GM18870 (cell line): ENCODE measurements at regions not wholly inside any gene's neighbourhood (a gene's known extent, or its start where the extent isn't known, plus 50 kb on each side); places are given as distances from the start of the nearest gene placed in this dataset.

Experiments
- ATAC-seq: cut with Tn5 transposase; IDR thresholded peaks from one replicate; pipeline ENCODE4 v1.9.1; 2021; ENCODE audit warnings: moderate library complexity; ENCODE audit not compliant: unreplicated experiment

DNA sequence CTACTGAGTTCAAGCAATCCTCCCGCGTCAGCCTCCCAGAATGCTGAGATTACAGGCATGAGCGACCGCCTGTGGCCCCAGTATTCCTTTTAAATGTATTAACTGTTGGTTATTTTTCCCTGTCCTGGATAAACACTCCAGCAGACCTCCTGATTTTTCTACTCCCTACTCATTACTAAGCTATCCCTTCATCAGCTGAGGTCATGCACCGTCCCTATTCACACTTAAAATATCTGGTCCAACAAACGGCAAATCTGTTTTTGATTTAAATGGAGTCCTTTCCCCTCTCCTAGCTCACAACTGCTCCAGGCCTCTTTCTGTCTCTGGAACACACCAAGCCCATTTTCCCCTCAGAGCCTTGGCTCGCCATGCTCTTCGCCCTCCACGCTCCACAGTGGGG, 1003.3 kb upstream of the TMEM132C start:
- ATAC-seq, result no peak

DNA sequence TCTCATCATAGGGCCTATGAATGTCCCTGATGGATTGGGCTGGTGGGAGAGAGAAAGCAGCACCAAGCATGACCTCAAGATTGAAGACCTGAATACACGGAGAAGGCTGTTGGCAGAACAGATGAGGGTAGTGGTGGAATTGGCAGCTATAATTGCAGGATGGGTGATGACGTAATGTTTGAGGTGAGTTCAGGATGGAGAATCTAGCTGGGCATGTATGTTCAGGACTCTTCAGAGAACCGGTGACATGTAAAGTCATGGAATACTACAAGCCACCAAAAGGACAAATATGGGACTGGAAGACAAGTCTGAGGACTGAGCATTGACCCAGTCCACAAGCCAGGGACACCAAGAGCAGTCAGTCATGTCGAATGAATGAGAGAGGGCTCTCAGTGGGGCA, 999.8 kb upstream of the TMEM132C start:
- no peak for ATAC-seq

DNA sequence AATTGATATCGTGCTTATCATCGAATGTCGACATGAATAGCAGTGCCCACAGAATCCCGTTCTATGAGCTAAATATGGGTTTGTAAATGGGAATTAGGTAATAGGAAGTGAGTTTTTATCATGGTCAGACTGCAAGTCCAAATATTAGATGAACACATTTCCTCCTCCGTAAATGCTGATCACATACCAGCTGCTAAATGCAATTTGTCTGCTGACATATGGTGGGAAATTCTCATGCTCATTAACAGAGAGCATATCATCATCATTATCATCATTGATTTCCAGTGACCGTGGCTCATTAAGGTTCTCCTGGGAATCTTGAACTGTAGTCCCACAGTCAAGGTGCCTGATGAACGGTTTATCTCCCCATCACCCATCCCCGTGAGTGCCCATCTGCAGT, 998.8 kb upstream of the TMEM132C start:
- ATAC-seq, result no peak

DNA sequence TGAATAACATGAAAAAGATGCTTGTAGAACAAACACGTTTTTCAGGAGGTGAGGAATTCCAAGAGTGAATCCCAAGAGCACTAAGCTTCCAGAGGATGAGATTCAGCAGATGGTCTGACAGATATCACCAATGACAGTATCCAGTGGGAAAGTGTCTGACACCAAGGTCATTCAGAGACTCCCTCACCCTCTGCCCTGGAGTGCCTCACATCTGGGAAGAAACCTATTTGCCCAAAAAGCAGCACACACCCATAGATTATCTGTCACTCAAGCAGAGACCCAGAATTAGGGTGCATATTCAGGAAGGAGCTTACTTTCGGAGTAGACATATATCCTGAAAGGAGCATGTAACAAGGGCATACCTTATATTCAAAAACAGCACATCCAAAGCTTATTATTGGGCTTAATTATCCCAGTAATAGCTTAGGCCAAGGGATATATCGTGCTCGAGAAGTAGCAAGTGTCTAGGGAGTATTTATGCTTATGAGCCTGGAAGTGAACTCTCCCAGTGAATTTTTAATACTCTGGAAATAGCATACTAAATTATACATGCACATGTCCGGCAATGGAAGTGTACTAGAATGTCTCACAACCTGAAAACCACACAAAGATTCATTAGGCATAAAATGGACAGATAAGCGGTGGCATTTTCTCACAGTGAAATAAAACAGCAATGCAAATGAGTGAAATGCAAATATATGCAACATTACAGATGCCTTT, 998.1 kb upstream of the TMEM132C start:
- no peak for ATAC-seq

DNA sequence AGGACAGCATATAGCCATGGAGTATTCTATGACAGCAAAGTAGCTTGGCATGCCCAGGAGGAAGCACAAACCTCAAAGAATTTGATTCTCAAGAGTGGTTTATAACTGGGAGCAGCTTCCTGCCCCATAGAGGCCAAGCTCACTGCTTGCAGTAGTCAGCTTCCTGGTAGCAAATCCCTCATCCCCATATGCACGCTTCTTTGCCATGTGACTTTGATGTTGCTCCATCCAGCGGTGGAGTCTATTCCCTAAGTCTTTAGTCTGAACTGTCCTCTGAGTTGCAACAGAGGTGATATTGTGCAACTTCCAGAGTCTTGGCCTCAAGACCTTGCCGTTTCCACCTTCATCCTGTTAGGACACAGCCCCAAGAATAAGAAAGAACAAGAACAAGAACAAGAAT, 996.8 kb upstream of the TMEM132C start:
- no peak for ATAC-seq

DNA sequence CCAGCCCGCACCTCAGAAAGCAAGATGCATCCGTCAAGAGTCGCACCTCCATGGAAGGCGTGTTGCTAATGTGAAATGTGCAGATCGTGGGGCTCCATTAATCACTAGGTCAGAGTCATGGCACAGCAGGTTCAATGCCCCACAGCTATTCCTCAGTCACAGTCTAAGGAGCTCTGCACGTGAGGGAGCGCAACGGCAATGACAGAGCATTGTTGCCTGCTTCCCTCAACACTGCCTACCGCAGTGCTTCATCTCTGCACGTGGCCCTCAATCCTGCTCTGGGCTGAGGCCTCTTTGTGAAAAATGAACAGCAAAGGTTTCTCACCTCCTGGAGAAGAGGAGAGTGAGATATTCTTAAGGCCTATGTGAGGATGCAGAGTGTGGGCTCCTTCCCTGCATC, 995.2 kb upstream of the TMEM132C start:
- ATAC-seq, result no peak

DNA sequence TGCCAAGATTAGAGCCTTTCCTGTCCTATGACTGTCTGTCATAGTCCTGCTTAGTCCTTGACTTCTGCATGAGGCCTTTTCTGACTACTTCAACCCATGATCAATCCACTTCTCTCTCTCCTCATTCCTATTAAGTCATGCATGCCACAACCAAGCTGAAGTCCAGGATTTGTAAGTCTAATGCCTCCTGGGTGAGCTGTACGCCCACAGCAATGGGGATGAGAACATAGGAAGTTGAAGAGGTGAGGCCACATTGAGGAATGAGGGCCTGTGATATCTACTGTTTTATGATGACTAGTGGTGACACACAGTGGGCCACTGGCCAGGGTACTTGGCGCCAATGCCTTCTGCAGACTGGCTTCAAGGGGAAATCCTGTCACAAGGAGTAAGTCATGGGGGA, 994.1 kb upstream of the TMEM132C start:
- ATAC-seq, result no peak

DNA sequence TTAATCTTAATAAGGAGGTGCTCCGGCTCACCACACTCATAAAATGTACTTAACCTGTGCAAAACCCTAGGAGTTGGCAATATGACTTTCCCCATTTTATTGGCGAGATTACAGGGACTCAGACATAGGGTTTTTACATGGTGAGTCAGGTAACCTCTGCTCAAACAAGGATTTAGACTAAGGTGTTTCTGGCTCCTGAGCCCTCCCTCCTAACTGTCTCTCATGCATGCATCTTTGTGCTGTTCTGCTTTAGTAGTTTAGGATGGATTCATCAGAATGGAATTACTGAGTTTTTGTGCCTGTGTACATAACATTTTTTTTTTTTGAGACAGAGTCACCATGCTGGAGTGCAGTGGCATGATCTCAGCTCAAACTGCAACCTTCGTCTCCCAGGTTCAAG, 993.3 kb upstream of the TMEM132C start:
- ATAC-seq, result no peak

DNA sequence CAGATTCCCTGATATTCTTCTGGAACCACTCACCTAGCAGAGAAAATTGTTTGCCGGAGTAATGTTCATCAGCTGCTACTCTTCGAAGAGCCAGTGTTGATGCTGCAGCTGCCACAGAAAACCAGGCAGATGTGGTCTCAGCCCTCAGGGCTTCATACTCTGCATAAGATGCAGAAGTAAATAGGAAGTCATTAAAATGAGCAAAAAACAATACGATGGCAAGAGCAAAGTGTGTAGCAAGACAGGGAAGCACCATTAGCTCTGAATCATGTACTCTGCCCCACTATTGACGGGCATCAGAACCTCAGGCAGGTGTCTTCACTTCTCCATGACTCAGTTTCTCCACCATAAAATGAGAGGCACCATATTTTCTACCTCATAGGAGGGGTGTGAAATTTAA, 991.6 kb upstream of the TMEM132C start:
- ATAC-seq, result no peak

DNA sequence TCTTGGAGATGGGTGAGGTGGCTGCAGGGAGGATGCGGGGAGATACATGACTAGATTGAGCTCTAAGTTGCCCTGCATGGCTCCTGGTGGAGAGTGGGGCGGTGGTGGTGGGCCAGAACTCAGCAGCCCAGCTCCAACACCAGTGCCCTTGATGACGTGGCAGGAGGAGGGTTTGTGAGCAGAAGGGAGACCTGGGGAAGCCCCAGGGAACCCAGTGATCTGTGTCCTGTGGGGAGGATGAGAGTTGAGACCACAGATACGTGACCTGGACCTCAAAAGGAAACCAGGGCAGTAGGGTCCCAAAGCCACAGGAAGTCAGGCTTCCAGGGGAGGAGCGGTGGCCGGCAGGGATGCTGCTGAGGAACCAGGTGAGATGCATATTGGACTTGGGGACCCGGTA, 989.1 kb upstream of the TMEM132C start:
- peak; percentile 76 for ATAC-seq

DNA sequence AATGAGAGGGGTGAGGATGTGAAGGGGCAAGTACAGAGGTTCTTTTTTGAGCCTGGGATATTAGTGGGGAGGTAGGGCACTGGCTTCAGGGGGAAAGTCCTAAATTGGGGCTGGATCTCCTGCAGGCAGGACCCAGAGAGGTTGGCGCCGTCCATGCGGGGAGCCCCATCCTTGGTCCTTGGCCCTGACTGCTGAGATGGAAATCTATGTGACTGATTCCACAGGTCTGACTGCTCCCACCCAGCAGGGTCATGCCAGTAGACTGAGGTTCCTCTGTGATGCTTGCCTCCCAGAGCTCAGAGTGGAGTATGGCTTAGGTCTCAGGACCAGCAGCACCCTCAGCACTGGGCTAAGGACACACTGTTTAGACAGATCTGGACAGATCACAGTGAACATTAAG, 988.6 kb upstream of the TMEM132C start:
- ATAC-seq, result peak; percentile 5

DNA sequence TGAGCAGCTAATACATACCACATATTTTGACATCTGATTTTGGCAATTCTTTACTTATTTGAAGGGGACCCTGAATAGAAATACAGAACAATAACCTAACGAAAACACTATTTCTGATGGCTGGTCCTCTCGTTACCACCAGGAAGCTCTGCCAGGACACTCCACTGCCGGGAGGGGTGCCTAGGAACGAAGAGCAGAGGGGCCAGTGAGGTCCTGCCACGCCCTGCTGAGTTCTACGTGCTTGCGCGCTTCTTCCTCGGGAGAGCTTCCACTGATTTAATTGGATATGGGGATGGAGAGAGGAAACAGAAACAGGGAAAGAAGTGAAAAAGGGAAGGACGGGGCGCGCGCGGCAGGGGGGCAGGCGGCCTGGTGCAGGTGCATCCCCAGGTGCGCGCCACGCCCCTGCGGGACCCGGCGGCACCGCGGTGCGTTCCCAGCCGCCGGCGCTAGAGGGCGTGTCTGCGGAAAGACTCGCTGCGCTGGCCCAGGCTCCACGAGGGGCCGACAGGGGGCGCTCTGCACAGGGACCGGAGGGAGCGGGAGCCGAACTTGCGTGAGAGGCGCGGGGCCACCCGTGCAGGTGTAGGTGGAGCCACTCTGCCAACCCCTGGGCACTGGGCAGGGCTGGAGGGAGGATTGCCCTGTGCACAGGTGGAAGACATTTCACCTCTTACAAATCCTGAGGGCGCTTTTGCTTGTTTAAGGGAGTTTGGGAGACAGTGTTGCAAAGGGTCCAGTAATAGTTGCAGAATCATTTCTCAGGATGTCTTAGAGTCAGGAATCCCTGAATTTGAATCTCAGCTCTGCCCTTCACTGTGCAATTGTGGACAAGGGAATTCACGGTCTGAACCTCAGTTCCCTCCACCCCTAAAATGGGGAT, 986.3 kb upstream of the TMEM132C start:
- no peak for ATAC-seq

DNA sequence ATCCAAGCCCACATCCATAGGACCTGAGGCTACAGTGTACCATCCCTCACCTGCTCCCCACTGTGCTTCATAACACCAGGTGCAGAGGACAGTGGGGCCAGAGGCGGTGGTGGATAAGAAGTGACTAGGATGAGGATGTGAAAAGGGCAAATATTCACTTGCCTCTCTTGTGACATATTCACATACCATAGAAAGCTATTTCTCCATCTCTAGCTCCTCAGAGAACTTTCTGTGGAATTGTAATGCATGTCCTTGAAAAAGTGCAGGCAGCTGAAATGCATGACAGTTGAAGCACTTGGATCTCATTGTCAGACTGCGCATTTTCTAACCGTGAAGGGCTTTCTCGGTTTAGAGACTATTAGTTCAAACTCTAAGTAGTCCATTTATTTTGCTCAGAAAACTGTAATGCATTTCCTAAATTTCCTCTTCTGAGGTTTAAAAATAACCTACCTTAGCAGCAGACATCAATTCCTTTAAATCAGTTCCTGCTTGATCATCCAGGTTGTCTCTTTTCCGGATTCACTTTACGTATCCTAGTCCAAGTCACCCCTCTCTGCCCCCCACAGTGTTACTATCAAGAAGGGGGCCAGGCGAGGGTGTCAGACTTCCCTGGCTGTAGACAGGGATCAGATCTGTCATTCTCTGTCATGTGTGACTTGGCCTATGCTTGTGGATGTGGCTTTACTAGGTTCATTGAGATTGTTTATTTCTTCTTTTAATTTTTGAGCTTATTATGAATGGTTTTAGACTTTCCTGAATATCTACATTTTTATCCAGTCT, 984.0 kb upstream of the TMEM132C start:
- no peak for ATAC-seq

DNA sequence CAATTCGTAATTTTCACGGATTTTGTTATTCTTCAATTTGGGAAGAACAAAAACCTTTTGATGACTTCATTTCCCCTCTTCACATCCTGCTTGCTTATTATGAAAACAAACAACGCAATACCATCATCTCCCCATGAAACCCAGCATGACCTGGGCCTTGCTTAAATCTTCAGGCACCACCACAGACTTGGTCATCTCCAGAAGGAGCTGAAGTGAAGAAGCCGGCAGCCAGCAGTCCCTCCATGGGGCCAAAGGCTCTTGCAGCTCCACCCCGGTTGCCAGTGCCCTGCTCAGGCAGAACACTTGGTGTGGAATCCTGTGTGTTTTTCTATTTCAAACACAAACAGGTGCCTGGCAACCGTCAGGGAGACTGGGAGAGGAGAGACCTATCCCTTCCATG, 982.9 kb upstream of the TMEM132C start:
- no peak for ATAC-seq

DNA sequence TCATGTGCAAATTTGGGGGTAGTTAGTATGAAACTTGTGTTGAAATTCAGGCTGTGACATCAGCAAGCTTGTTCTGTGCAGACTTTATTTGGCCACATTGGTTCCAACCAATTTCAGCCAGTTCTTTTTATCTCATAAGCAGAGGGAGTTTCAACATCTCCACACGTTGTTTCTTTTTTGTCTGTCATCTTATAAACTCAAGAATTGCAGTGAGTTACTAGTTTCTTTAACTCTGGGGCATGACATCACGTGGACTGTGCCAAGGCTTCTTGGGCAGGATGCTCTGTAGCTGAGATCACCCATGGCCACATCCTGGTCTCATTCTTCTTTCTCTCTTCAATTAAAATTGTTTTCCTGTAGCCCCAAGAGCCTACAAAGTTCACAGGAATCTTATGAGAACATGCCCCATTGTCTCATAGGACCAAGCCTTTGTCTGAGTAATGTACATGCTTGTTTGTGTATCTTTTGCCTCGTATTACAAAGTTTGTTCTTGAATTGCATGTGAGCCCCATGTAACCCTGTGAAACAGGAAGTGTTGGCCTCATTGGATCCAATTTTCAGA, 982.0 kb upstream of the TMEM132C start:
- ATAC-seq, result no peak

DNA sequence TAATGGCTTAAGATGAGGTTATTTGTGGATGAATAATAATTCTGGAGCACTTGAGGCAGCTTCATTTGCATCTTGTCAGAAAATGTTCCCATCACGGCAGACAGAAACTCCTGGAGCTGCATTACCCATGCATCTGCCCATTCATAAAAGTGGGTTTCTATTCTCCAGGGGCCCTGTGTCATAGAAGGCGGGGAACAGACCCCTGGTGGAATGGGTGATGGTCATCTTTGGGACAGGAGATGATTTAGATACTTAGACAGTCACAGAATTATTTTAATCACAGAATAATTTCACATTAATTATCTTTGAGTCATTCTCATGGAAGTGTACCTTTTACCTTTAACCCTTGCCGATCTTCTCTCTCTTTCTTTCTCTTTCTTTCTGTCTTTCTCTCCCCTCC, 980.7 kb upstream of the TMEM132C start:
- no peak for ATAC-seq

DNA sequence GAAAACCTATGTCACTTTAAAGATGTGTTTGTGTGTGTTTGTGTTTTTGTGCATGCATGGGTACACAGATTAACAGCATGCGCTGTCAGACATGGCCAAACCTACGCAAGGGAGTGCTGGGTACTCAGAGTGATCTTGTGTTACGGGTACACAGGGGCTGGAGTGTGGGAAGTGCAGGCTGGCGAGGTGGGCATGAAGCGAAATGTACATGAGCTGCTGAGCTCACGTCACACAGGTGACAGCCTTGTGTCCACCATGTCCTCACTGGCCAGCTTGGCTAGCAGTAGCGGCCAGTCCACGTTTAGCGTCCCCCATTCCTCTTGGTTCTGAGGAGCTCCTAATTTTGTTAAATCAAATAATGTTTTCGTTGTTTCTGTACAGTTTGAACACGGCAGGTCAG, 979.7 kb upstream of the TMEM132C start:
- no peak for ATAC-seq

DNA sequence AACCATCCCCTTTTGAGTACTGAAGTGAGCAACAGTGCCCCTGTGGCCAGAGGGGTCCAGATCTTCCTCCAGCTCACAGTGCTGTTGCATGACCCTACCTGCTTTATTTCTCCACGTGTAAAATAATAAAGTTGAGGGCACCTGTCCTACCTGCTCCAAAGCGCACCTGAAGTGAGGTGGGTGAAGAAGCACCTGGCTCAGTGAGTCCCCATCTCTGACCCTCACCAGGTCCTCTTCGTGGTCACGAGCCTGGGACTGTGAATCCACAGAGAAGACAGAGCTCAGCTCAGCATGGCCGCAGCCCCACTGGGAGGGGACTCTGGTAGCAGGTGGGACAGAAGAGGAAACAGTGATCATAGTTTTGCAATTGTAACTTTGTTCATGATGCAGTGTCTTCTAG, 976.7 kb upstream of the TMEM132C start:
- ATAC-seq, result no peak

DNA sequence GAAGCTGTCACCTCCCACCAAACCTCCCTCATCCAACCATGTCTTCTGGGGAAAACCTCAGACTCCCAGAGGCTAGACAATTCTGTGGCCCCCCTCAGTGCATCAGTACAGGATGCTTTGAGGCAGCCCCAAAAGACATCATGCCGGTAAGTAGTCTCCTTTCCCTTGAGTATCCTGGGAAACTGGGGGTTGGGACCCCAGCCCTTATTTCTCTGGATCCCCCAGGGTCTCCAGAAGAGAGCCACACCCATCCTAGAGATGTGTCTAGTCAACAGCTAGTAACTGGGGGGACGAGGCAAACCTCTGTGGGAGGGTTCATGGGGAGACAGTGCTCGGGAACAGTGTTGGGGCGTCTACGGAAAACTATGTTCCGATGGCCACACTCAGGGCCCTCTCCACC, 974.2 kb upstream of the TMEM132C start:
- no peak for ATAC-seq

DNA sequence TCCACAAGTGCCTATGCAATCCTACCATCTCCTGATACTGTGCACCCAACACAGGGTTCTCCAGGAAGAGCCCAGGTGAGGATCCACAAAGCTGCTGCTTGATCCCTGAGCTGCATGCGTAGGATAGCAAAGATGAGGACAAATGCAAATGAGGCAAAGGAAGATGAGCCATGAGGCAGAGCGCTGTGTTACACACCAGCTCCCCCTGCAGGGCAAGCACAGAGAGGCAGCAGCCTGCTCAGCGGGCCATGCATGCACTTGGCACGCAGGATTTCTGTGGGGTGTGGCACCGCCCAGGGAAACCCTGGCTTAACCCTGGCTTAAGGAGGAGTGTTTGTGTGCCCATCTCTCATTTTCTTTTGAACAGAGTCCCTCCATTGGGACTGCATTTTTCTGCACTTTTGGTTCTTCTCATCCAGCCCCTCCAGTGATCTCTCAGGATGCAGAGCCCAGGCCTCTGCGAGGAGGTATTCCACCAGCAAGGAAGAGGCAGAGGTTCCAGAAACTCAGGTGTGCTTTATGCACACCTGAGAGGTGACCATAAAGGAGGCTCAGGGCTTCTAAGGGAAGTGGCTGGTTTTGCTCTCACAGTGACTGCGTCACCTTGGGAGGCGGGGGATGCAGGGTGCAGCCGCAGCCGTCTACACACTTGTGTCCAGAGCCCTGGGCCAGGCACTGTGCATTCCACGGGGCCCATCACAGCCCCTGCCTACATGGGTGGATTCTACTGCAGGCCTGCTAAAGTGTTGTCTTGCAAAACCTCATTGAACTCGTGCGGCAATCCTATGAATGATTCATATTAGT, 973.3 kb upstream of the TMEM132C start:
- peak; percentile 87 for ATAC-seq
